ENCODE measurements at regions not wholly inside any gene's neighbourhood (a gene's known extent, or its start where the extent isn't known, plus 50 kb on each side); places are given as distances from the start of the nearest gene placed in this dataset.

DNA sequence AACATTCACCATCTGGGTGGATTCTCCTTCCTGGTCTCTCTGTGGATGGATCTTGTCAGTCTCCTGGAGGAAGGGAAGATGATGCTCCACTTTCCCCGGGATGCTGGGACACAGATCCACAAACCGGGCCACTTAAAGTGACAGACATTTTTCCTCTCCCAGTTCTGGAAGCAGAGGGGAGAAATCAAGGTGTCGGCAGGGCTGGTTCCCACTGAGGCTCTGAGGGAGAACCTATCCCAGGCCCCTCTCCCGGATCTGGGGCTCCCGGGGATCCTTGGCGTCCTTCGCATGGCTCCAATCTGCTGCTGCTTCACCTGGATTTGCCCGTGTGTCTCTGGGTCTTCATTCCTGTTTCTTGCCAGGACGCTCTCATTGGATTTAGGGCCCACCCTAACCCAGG is 263.1 kb upstream of the TNRC6C start:
- no peak for DNase-seq

GRCh38 chr17:77696151-77696720 is 262.3 kb upstream of the TNRC6C start:
- DNase-seq, result no peak

GRCh38 chr17:77696721-77697460 is 261.6 kb upstream of the TNRC6C start:
- DNase-seq, result no peak

DNA sequence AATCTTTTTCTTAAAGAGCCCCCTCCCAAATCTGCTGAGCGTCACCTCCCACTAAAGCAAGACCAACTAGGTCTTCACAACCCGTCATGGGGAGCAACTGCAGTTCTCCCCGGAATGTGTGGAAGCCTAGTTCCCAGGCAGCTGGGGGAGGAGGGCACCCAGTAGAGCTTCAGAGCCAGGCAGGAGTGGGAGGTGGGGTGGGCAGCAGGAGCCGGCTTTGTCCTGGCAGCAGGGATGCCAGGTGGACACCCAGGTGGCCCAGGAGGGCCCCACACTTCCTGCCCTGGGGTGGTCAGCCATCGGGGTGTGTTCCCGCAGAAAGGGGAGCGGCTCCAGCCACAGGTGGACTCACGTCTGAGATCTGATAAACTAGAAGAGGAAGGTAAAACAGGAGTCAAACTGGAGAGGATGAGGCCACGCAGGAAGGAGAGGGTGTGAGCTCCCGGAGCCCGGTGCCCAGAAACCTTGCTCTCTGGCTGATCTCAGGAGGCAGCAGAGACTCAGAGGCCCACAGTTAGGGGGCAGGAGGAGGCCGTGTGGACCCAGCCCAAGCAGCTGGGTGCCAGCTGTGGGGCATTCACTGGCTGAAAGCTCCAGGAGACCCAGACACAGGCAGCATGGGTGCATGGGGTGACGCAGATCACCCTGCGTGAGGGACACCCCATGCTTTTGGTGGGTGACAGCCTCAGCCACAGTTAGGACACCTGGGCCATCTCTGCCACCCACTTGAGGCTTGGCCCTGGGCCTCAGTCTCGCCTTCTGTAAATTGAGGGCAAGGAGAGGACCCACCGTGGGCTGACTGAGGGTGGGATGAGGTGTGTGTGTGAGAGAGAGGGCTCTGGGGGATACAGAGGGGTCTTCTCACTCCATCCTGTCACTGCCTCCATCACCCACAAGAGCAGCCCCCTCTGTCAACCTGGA is 260.8 kb upstream of the TNRC6C start:
- no peak for DNase-seq

- no peak for DNase-seq
Measured at GRCh38 chr17:77698903-77699623, 259.4 kb upstream of the TNRC6C start.

GRCh38 chr17:77700165-77700881 is 258.2 kb upstream of the TNRC6C start:
- DNase-seq, result no peak

DNA sequence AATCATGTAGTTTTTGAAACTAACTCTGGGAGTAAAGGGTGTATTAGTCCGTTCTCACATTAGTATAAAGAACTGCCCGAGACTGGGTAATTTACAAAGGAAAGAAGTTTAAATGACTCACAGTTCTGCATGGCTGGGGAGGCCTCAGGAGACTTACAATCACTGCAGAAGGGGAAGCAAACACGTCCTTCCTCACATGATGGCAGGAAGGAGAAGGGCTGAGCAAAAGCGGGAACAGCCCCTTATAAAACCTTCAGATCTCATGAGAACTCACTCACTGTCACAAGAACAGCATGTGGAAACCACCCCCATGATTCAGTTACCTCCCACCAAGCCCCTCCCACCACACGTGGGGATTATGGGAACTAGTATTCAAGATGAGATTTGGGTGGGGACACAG is 256.5 kb upstream of the TNRC6C start:
- no peak for DNase-seq

DNA sequence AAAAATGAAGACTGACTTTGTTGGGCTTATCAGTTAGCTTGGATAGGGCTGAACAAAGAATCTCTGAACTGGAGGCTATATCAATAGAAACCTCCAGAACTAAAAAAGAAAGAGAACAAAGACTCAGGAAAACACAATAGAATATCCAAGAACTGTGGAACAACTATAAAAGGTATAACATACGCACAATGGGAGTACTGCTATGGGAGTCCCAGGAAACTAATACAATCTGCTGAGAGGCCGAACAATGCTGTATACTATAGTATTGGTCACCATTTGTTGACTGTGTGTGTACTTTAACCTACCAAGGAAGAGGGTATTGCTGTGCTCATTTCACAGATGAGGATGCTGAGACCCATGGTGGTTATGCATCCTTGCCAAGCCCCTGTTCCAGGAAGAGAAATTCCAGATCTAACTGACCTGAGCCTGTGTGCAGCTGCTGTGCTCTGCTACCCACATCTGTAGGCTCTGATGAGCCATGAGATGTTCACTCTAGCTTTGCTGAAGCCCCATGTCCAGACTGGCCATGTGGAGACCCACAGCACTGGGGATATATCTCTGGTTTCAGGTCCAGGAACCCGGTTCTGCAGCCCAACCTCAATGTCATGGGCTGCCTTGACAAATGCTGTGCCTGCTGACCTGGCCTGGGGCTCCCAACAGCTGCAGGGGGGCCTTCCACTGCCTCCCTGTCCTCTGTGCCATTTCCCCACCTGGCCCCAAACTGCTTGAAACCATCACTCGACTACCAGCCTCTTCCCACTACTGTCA is 254.3 kb upstream of the TNRC6C start:
- DNase-seq, result no peak

DNA sequence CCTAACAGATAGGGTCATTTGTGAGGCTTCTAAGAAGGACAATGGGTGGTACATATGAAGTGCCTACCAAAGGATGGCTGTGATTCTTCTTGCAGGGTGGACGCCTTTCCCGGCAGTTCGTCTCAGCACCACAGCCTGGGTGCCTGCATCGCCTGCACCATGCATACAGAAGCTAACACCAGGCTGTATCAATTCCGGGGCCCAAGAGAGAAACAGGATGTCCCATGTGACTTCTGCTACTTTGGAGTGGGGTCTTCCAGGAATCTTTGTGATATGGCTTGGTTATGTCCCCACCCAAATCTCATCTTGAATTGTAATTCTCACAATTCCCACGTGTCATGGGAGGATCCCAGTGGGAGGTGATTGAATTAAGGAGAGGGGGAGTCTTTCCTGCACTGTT is 251.6 kb upstream of the TNRC6C start:
- DNase-seq, result no peak

- DNase-seq, result no peak
Measured at GRCh38 chr17:77707546-77707945, 251.0 kb upstream of the TNRC6C start.

DNA sequence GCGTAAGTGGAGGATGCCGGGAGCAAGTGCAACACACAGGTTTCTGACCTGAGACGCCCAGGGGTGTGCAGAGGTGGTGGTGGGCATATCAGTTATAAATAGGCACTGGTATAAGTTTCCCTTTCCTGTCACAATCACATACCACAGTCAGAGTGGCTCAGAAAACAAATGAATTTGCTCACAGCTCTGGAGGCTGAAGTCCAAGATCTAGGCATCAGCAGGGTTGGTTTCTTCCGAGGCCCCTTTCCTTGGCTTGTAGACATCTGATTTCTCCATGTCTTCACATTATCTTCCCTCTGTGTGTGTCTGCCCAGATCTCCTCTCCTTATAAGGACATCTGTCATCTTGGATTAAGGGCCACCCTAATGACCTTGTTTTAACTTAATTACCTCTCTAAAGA is 250.5 kb upstream of the TNRC6C start:
- no peak for DNase-seq

DNA sequence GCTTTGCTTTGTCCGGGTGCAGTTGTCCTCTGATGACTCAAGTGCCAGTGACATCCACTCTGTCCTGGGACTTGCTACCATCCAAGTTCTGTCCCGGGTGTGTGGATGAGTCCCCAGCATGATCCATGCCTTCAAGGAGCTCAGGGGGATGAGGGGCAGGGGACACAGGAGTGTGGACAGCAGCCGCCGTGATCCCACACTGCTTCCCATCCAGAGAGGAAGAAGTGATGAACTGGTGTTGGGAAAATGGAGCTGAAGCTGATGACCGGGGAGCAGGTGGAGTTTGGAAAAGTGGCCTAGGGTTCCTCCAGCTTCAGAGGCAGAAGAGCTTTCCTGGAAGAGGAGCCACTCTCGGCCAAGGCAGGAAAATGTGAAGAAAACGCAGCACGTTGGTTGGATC is 249.6 kb upstream of the TNRC6C start:
- no peak for DNase-seq

DNA sequence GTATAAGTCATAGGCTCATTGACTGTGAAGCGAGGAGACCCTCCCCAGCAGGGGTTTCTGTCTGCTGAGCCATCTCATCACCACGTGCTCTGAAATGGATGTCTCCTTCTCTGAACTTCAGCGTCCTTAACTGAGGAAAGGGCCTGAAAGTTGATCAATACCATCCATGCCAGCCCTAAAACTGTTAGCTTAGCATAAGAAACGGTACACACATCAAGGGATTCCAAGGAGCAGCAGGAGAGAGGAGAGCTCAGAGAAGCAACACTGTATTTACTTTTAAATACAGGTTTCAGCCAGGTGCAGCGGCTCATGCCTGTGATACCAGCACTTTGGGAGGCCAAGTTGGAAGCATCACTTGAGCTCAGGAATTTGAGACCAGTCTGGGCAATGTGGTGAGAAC is 248.9 kb upstream of the TNRC6C start:
- no peak for DNase-seq

DNA sequence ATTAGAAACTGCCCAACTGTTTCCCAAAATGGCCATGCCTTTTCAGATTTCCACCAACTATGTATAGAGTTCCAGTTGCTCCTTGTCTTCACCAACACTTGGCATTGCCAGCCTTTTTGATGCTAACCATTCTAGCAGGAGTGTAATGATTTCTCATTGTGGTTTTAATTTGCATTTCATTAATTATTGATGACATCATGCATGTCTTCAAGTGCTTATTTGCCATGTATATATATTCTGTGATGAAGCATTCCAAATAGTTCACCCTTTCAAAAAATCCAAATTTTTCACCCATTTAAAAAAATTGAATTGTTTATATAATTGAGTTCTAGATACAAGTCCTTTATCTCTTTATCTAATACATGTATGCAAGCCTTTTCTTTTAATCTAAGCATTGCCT is 245.9 kb upstream of the TNRC6C start:
- DNase-seq, result no peak

- DNase-seq, result no peak
Measured at GRCh38 chr17:77716289-77716926, 242.1 kb upstream of the TNRC6C start.

GRCh38 chr17:77717941-77718668 is 240.4 kb upstream of the TNRC6C start:
- no peak for DNase-seq

- DNase-seq, result no peak
Measured at GRCh38 chr17:77718669-77718961, 239.9 kb upstream of the TNRC6C start.

DNA sequence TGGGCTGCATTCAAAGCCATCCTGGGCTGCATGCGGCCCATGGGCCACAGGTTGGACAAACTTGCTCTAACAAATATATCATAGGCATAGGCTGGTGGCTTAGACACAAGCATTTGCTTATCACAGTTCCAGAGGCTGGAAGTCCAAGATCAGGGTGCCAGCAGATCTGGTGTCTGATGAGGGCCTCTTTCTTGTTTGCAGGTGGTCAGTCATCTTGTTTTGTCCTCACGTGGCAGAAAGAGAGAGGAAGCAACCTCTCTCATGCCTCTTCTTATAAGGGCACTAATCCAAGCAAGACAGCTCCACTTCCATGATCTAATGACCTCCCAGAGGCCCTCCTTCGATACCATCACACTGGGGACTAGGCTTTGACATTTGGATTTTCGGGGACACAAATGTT is 238.7 kb upstream of the TNRC6C start:
- no peak for DNase-seq

GRCh38 chr17:77720946-77721845 is 237.3 kb upstream of the TNRC6C start:
- no peak for DNase-seq

DNA sequence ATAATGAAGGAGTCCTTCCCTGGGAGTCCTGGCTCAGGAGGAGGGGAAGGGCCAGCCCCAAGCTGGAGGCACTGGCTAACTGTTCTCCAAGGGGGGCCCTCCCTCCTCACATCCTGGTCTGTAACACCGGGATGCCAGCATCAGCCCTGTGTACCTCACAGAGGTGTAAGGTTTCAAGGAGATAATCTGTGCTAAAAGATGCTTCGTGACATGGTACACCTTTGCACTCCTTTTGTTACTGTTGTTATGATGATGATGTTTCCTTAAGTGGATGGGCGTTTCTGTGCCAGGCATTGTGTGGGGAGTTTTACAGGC is 236.7 kb upstream of the TNRC6C start:
- DNase-seq, result no peak

Measured in SW 1271 (cell line).